C4-2B (cell line): ENCODE measurements at regions not wholly inside any gene's neighbourhood (a gene's known extent, or its start where the extent isn't known, plus 50 kb on each side); places are given as distances from the start of the nearest gene placed in this dataset.
"Not testable (repeated sequence)": the region's sequence is repeated elsewhere in the genome, so short reads cannot be mapped to it uniquely, and the experiment has no call there.

Source experiments
- CTCF ChIP-seq: fragments of 450-650 bp; conservative IDR thresholded peaks from 2 replicates; pipeline ENCODE4 v1.5.1; 2017; ENCODE audit warnings: mild to moderate bottlenecking
- ZFX ChIP-seq: fragments of 450-650 bp; IDR thresholded peaks from 2 replicates; pipeline ENCODE4 v1.6.1; 2017

- TF ChIP-seq CTCF, ZFX: not testable (repeated sequence)
Observed at GRCh38 chr2:91587098-91587497, 2895.6 kb downstream of the RPIA start.
